Mucosa of rectum (tissue), 2 donors: ENCODE measurements at regions not wholly inside any gene's neighbourhood (a gene's known extent, or its start where the extent isn't known, plus 50 kb on each side); places are given as distances from the start of the nearest gene placed in this dataset.
A peak's percentile ranks its signal among the peaks of the same experiment; 100 is the strongest.
"Not testable (repeated sequence)": the region's sequence is repeated elsewhere in the genome, so short reads cannot be mapped to it uniquely, and the experiment has no call there.

Experiments
- H3K27ac ChIP-seq, 2 donors: one replicate each; pipeline ENCODE4 v1.7.0; 2013; ENCODE audit warnings: inconsistent platforms in 2 of 2, low read depth in 2 of 2, low read length in 2 of 2
- H3K27me3 ChIP-seq, 2 donors: one replicate each; pipeline ENCODE4 v1.7.0; 2013; ENCODE audit warnings: low read length in 2 of 2; ENCODE audit not compliant: control insufficient read depth in 2 of 2, insufficient read depth in 2 of 2
- H3K36me3 ChIP-seq, 2 donors: one replicate each; pipeline ENCODE4 v1.7.0; 2013; ENCODE audit warnings: low read length in 2 of 2; ENCODE audit not compliant: control insufficient read depth in 2 of 2, insufficient read depth in 2 of 2
- H3K4me1 ChIP-seq, 2 donors: one replicate each; pipeline ENCODE4 v1.7.0; 2013; ENCODE audit warnings: low read length in 2 of 2, mild to moderate bottlenecking in 1 of 2; ENCODE audit not compliant: control insufficient read depth in 2 of 2, insufficient read depth in 2 of 2
- H3K4me3 ChIP-seq, 2 donors: one replicate each; pipeline ENCODE4 v1.7.0; 2013; ENCODE audit warnings: low read length in 2 of 2
- H3K9ac ChIP-seq, 2 donors: one replicate each; pipeline ENCODE4 v1.7.0; 2013; ENCODE audit warnings: low read length in 2 of 2, low read depth in 1 of 2, mild to moderate bottlenecking in 1 of 2
- H3K9me3 ChIP-seq, 2 donors: one replicate each; pipeline ENCODE4 v1.7.0; 2013; ENCODE audit warnings: low read length in 2 of 2; ENCODE audit not compliant: control insufficient read depth in 2 of 2
- donor health status: healthy.
- donor health status: Normal muscosa, but diverticular disease.

DNA sequence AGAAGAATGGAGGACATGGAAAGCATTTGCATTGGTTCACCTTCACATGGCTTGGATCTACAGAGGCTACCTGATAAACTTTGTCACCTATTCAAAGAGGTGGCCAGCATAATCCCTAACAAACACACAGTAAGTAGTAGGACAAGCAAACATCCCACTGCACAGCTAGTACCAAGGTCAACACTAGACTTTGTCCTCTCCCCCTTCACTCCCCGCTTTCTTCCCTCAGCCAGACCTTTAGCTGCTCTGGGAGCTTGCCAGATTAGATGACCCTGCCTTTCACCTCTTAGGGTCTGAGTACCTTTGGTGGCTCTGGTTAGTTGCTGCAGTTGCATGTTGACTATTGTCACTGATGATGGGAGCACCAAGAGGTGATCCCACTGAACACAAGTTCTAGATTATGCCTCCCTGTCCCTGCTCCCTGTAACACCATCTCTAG, 211.3 kb downstream of the CCDC74A start:
- not testable (repeated sequence) for H3K36me3 ChIP-seq, H3K4me3 ChIP-seq, H3K27ac ChIP-seq, H3K9me3 ChIP-seq, H3K27me3 ChIP-seq, H3K9ac ChIP-seq, H3K4me1 ChIP-seq

- no peak overlapping the region for H3K9ac ChIP-seq
- no peaks in the 10 kb centered on the region for H3K27me3 ChIP-seq
- H3K27ac ChIP-seq = no peak overlapping the region
- H3K36me3 ChIP-seq = no peaks in the 10 kb centered on the region
- H3K9me3 ChIP-seq = no peaks in the 10 kb centered on the region
- no peak overlapping the region for H3K4me3 ChIP-seq
- no peaks in the 10 kb centered on the region for H3K4me1 ChIP-seq
Measured at GRCh38 chr2:131753640-131754561, 226.2 kb downstream of the CCDC74A start.

DNA sequence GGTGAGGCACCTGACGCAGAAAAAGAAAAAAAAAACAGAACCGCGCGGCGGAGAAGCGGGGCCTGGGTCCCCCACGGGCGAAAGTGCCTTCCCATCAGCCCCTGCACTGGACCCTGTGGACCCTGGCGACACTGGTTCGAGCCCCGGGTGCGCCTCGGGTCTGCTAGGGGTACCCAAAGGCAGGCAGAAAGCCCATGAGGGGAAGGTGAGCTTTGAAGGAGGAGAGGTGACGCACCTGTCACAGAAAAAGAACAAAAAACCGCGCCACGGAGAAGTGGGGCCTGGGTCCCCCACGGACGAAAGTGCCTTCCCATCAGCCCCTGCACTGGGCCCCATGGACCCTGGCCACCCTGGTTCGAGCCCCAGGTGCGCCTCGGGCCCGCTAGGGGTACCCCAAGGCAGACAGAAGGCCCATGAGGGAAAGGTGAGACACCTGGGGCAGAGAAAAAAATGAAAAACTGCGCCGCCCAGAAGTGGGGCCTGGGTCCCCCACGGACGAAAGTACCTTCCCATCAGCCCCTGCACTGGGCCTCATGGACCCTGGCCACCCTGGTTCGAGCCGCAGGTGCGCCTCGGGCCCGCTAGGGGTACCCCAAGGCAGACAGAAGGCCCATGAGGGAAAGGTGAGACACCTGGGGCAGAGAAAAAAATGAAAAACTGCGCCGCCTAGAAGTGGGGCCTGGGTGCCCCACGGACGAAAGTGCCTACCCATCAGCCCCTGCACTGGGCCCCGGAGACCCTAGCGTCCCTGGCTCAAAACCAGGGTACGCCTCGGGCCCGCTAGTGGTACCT, 227.4 kb downstream of the CCDC74A start:
- Histone ChIP-seq H3K9ac (no peak overlapping the region), H3K27me3 (no peaks in the 10 kb centered on the region), H3K36me3 (no peaks in the 10 kb centered on the region), H3K27ac (no peak overlapping the region), H3K4me1 (no peaks in the 10 kb centered on the region), H3K9me3 (no peaks in the 10 kb centered on the region), H3K4me3 (no peak overlapping the region)

GRCh38 chr2:131756141-131756907, 228.6 kb downstream of the CCDC74A start:
- Histone ChIP-seq H3K9ac (no peak overlapping the region), H3K4me3 (no peak overlapping the region), H3K27ac (no peak overlapping the region), H3K36me3 (no peaks in the 10 kb centered on the region), H3K4me1 (no peaks in the 10 kb centered on the region), H3K9me3 (no peaks in the 10 kb centered on the region), H3K27me3 (no peaks in the 10 kb centered on the region)

DNA sequence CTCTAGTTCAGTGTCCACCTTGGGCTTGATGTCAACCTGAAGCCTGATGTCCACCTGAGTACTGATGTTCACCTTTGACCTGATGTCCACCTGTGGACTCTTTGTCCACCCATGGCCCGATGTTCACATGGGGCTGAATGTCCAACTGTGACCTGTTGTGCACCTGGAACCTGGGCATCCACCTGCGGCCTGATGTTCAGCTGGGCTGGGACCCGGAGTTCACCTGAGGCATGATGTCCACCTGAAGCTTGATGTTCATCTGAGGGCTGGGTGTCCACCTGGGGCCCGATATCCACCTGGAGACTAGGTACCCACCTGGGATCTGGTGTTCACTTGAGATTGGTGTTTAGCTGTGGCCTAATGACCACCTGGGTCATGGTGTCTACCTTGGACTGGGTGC, 231.3 kb downstream of the CCDC74A start:
- H3K27me3 ChIP-seq, H3K4me3 ChIP-seq, H3K9me3 ChIP-seq, H3K9ac ChIP-seq, H3K36me3 ChIP-seq, H3K4me1 ChIP-seq, H3K27ac ChIP-seq: not testable (repeated sequence)

GRCh38 chr2:131774955-131775555, 247.4 kb downstream of the CCDC74A start:
- not testable (repeated sequence) for H3K27ac ChIP-seq, H3K9me3 ChIP-seq, H3K4me1 ChIP-seq, H3K4me3 ChIP-seq, H3K9ac ChIP-seq, H3K36me3 ChIP-seq, H3K27me3 ChIP-seq

- not testable (repeated sequence) for H3K9ac ChIP-seq, H3K9me3 ChIP-seq, H3K27ac ChIP-seq, H3K4me1 ChIP-seq, H3K27me3 ChIP-seq, H3K4me3 ChIP-seq, H3K36me3 ChIP-seq
Measured at GRCh38 chr2:131775903-131776506, 248.3 kb downstream of the CCDC74A start.

GRCh38 chr2:131780446-131780845, 252.8 kb downstream of the CCDC74A start:
- not testable (repeated sequence) for H3K4me3 ChIP-seq, H3K36me3 ChIP-seq, H3K9ac ChIP-seq, H3K27ac ChIP-seq, H3K27me3 ChIP-seq, H3K9me3 ChIP-seq, H3K4me1 ChIP-seq

- Histone ChIP-seq H3K4me3 (peak overlapping the region in 1 of 2 donors; percentile 33), H3K27ac (no peak overlapping the region)
Measured at GRCh38 chr2:131801210-131801744, 273.6 kb downstream of the CCDC74A start.

More at GRCh38 chr2:131801210-131801744, 273.6 kb downstream of the CCDC74A start:
- Histone ChIP-seq H3K36me3 (no peaks in the 10 kb centered on the region), H3K9ac (no peak overlapping the region), H3K27me3 (no peaks in the 10 kb centered on the region), H3K9me3 (no peaks in the 10 kb centered on the region), H3K4me1 (no peaks in the 10 kb centered on the region)
